ENCODE measurements at regions not wholly inside any gene's neighbourhood (a gene's known extent, or its start where the extent isn't known, plus 50 kb on each side); places are given as distances from the start of the nearest gene placed in this dataset.
"Not testable (repeated sequence)": the region's sequence is repeated elsewhere in the genome, so short reads cannot be mapped to it uniquely, and the experiment has no call there.

DNA sequence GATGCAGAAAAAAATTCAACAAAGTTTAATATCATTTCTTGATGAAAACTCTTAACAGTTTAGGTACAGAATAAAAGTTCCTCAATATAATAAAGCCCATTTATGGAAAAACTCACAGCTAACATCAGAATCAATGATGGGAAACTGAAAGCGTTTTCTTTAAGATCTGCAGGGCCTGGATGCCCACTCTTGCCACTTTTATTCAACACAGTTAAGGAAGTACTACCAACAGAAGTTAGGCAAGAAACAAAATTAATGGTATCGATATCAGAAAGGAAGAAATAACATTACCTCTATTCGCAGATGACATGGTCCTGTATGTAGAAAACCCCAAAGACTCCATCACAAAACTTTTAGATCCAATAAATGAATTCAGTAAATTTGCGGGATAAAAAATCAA lies 542.4 kb upstream of the RGMB start:
- TF ChIP-seq RAD21 (IDR thresholded peaks at IDR 0.05) (no peak), FOXA2 (IDR thresholded peaks at IDR 0.05) (no peak), YY1 (IDR thresholded peaks at IDR 0.05) (no peak)
- TF ChIP-seq, protein P1, sequence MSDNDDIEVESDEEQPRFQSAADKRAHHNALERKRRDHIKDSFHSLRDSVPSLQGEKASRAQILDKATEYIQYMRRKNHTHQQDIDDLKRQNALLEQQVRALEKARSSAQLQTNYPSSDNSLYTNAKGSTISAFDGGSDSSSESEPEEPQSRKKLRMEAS (IDR thresholded peaks at IDR 0.05), result no peak
- no peak for DNase-seq (ENCODE audit: low spot score)
- H3K4me1 ChIP-seq (ENCODE audit: control insufficient read depth in 4 of 4, insufficient read depth in 4 of 4, low read length in 3 of 4), result no peaks in the 10 kb centered on the region
- H3K9ac ChIP-seq (ENCODE audit: low read depth in 1 of 2, low read length in 2 of 2), result no peak overlapping the region
- no peaks in the 10 kb centered on the region for H3K36me3 ChIP-seq (ENCODE audit: control insufficient read depth in 4 of 4, insufficient read depth in 3 of 4, low read depth in 1 of 4, low read length in 3 of 4)
- no peak overlapping the region for H3K27ac ChIP-seq (ENCODE audit: low read depth in 1 of 2, low read length in 2 of 2)
- WGBS, result 71% methylated on average over 4 of the region's 4 CpGs
- H3K27me3 ChIP-seq (ENCODE audit: control insufficient read depth in 4 of 4, insufficient read depth in 4 of 4, low read length in 3 of 4), result no peaks in the 10 kb centered on the region
- peaks cover 0 to 5% (median 0%) of the 10 kb centered on the region in 4 donors for H3K9me3 ChIP-seq (ENCODE audit: control insufficient read depth in 4 of 4, low read length in 3 of 4)
- no peak overlapping the region for H3K4me3 ChIP-seq (ENCODE audit: low read depth in 1 of 3, low read length in 3 of 3)

DNA sequence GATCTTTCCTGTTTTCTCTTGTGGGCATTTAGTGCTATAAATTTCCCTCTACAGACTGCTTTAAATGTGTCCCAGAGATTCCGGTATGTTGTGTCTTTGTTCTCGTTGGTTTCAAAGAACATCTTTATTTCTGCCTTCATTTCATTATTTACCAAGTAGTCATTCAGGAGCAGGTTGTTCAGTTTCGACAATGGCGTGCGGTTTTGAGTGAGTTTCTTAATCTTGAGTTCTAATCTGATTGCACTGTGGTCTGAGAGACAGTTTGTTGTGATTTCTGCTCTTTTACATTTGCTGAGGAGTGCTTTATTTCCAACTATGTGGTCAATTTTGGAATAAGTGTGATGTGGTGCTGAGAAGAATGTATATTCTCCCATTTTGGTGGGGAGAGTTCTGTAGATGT lies 535.7 kb upstream of the RGMB start:
- not testable (repeated sequence) for H3K9me3 ChIP-seq (ENCODE audit: control insufficient read depth in 4 of 4, low read length in 3 of 4)

DNA sequence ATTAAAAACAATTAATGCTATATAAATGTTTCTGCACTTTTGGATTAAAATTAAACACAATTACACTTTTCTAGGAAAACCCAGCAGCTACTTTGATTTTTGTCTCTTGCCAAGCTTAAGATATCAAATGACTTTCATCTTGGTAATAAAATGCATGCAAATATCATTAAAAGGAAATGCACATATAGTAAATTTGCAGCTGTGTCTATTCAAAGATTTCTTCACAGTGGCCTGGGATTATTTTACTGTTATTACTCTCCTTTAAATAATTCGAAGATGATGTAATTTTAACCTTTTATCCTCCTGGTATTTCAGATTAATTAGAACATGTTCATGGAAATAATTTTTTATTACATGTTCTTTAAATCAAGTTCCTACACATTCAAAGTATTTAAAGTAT lies 529.5 kb upstream of the RGMB start:
- 50% methylated on average over 1 of the region's 1 CpG for WGBS
- no peaks in the 10 kb centered on the region for H3K36me3 ChIP-seq (ENCODE audit: control insufficient read depth in 4 of 4, insufficient read depth in 3 of 4, low read depth in 1 of 4, low read length in 3 of 4)
- peaks cover 0 to 3% (median under 1%) of the 10 kb centered on the region in 4 donors for H3K9me3 ChIP-seq (ENCODE audit: control insufficient read depth in 4 of 4, low read length in 3 of 4)
- H3K9ac ChIP-seq (ENCODE audit: low read depth in 1 of 2, low read length in 2 of 2), result no peak overlapping the region
- no peak for DNase-seq (ENCODE audit: low spot score)
- no peaks in the 10 kb centered on the region for H3K4me1 ChIP-seq (ENCODE audit: control insufficient read depth in 4 of 4, insufficient read depth in 4 of 4, low read length in 3 of 4)
- no peak overlapping the region for H3K27ac ChIP-seq (ENCODE audit: low read depth in 1 of 2, low read length in 2 of 2)
- TF ChIP-seq HNF4A (conservative IDR thresholded peaks at IDR 0.05), result no peak
- TF ChIP-seq EGR1 (IDR thresholded peaks at IDR 0.05; ENCODE audit: low read depth in 2 of 2), result no peak
- TF ChIP-seq, protein P2, sequence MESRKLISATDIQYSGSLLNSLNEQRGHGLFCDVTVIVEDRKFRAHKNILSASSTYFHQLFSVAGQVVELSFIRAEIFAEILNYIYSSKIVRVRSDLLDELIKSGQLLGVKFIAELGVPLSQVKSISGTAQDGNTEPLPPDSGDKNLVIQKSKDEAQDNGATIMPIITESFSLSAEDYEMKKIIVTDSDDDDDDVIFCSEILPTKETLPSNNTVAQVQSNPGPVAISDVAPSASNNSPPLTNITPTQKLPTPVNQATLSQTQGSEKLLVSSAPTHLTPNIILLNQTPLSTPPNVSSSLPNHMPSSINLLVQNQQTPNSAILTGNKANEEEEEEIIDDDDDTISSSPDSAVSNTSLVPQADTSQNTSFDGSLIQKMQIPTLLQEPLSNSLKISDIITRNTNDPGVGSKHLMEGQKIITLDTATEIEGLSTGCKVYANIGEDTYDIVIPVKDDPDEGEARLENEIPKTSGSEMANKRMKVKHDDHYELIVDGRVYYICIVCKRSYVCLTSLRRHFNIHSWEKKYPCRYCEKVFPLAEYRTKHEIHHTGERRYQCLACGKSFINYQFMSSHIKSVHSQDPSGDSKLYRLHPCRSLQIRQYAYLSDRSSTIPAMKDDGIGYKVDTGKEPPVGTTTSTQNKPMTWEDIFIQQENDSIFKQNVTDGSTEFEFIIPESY (IDR thresholded peaks at IDR 0.05), result no peak
- TF ChIP-seq YY1 (IDR thresholded peaks at IDR 0.05), result no peak
- no peak for TF ChIP-seq FOXA2 (IDR thresholded peaks at IDR 0.05)
- TF ChIP-seq, protein P1 (IDR thresholded peaks at IDR 0.05), result no peak
- no peak for TF ChIP-seq JUND (IDR thresholded peaks at IDR 0.05)
- TF ChIP-seq, protein P3, sequence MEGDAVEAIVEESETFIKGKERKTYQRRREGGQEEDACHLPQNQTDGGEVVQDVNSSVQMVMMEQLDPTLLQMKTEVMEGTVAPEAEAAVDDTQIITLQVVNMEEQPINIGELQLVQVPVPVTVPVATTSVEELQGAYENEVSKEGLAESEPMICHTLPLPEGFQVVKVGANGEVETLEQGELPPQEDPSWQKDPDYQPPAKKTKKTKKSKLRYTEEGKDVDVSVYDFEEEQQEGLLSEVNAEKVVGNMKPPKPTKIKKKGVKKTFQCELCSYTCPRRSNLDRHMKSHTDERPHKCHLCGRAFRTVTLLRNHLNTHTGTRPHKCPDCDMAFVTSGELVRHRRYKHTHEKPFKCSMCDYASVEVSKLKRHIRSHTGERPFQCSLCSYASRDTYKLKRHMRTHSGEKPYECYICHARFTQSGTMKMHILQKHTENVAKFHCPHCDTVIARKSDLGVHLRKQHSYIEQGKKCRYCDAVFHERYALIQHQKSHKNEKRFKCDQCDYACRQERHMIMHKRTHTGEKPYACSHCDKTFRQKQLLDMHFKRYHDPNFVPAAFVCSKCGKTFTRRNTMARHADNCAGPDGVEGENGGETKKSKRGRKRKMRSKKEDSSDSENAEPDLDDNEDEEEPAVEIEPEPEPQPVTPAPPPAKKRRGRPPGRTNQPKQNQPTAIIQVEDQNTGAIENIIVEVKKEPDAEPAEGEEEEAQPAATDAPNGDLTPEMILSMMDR (IDR thresholded peaks at IDR 0.05; ENCODE audit: low read depth, low read length, missing input control), result no peak
- no peak for TF ChIP-seq FOXA1 (IDR thresholded peaks at IDR 0.05)
- H3K27me3 ChIP-seq (ENCODE audit: control insufficient read depth in 4 of 4, insufficient read depth in 4 of 4, low read length in 3 of 4), result peaks cover 0 to 8% (median 0%) of the 10 kb centered on the region in 4 donors
- H3K4me3 ChIP-seq (ENCODE audit: low read depth in 1 of 3, low read length in 3 of 3), result no peak overlapping the region

More for the DNA sequence above, 535.7 kb upstream of the RGMB start:
- not testable (repeated sequence) for H3K4me1 ChIP-seq (ENCODE audit: control insufficient read depth in 4 of 4, insufficient read depth in 4 of 4, low read length in 3 of 4); H3K27me3 ChIP-seq (ENCODE audit: control insufficient read depth in 4 of 4, insufficient read depth in 4 of 4, low read length in 3 of 4); H3K27ac ChIP-seq (ENCODE audit: low read depth in 1 of 2, low read length in 2 of 2); DNase-seq (ENCODE audit: low spot score); H3K36me3 ChIP-seq (ENCODE audit: control insufficient read depth in 4 of 4, insufficient read depth in 3 of 4, low read depth in 1 of 4, low read length in 3 of 4); H3K4me3 ChIP-seq (ENCODE audit: low read depth in 1 of 3, low read length in 3 of 3); H3K9ac ChIP-seq (ENCODE audit: low read depth in 1 of 2, low read length in 2 of 2)
- 84% methylated on average over 5 of the region's 5 CpGs for WGBS

All from liver (tissue), 8 donors.